ENCODE measurements at regions not wholly inside any gene's neighbourhood (a gene's known extent, or its start where the extent isn't known, plus 50 kb on each side); places are given as distances from the start of the nearest gene placed in this dataset.

GRCh38 chr11:26035696-26036095, 296.2 kb upstream of the ANO3 start:
- POLR2A ChIA-PET: no interaction called here
- Histone ChIP-seq H3K9me3 (no peaks in the 10 kb centered on the region), H3K4me2 (no peak overlapping the region), H3K4me1 (no peaks in the 10 kb centered on the region), H3K27ac (no peak overlapping the region), H3K4me3 (no peak overlapping the region)
- WGBS (ENCODE audit: missing lambda C conversion rate): 30% methylated on average over 5 of the region's 6 CpGs
- no peak for FAIRE-seq
- ATAC-seq: no peak
- CTCF ChIA-PET: no interaction called here
- TF ChIP-seq RARB (CRISPR knock-in tag; IDR thresholded peaks at IDR 0.05) (no peak), ESRRA (IDR thresholded peaks at IDR 0.05; ENCODE audit: borderline replicate concordance, low read length) (no peak), RFX5 (IDR thresholded peaks at IDR 0.05) (no peak), RCOR1 (IDR thresholded peaks at IDR 0.05; ENCODE audit: low read depth, low read length) (no peak)
- TF ChIP-seq, protein P1, sequence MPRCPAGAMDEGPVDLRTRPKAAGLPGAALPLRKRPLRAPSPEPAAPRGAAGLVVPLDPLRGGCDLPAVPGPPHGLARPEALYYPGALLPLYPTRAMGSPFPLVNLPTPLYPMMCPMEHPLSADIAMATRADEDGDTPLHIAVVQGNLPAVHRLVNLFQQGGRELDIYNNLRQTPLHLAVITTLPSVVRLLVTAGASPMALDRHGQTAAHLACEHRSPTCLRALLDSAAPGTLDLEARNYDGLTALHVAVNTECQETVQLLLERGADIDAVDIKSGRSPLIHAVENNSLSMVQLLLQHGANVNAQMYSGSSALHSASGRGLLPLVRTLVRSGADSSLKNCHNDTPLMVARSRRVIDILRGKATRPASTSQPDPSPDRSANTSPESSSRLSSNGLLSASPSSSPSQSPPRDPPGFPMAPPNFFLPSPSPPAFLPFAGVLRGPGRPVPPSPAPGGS (IDR thresholded peaks at IDR 0.05): no peak
- DNase-seq (ENCODE audit: low read depth in 1 of 2, low spot score in 1 of 2): no peak

GRCh38 chr11:26037716-26038115, 294.2 kb upstream of the ANO3 start:
- ChIA-PET CTCF (no interaction called here), POLR2A (no interaction called here)
- FAIRE-seq (no peak), DNase-seq (ENCODE audit: low read depth in 1 of 2, low spot score in 1 of 2) (no peak), ATAC-seq (no peak)
- no peak overlapping the region for H3K4me3 ChIP-seq
- H3K4me1 ChIP-seq: no peaks in the 10 kb centered on the region
- WGBS (ENCODE audit: missing lambda C conversion rate): 1% methylated on average over 2 of the region's 2 CpGs
- TF ChIP-seq ATOH8 (CRISPR knock-in tag; IDR thresholded peaks at IDR 0.05; ENCODE audit: low read depth): no peak
- H3K27ac ChIP-seq: no peak overlapping the region
- no peak overlapping the region for H3K4me2 ChIP-seq
- no peaks in the 10 kb centered on the region for H3K9me3 ChIP-seq

GRCh38 chr11:26040339-26040738, 291.6 kb upstream of the ANO3 start:
- ChIA-PET CTCF (no interaction called here), POLR2A (no interaction called here)
- ATAC-seq (no peak), DNase-seq (ENCODE audit: low read depth in 1 of 2, low spot score in 1 of 2) (no peak), FAIRE-seq (no peak)
- Histone ChIP-seq H3K4me1 (no peaks in the 10 kb centered on the region), H3K4me2 (no peak overlapping the region), H3K4me3 (no peak overlapping the region), H3K27ac (no peak overlapping the region), H3K9me3 (no peaks in the 10 kb centered on the region)
- TF ChIP-seq RARB (CRISPR knock-in tag; IDR thresholded peaks at IDR 0.05) (no peak), PHF8 (IDR thresholded peaks at IDR 0.05; ENCODE audit: borderline replicate concordance, low read depth) (no peak), SREBF2 (IDR thresholded peaks at IDR 0.05) (no peak), EHMT2 (IDR thresholded peaks at IDR 0.05; ENCODE audit: low read depth) (no peak), ZC3H11A (IDR thresholded peaks at IDR 0.05) (no peak), TFCP2L1 (CRISPR knock-in tag; IDR thresholded peaks at IDR 0.05) (no peak), TP53 (CRISPR knock-in tag; IDR thresholded peaks at IDR 0.05) (no peak), CBX8 (IDR thresholded peaks at IDR 0.05) (no peak), JUN (IDR thresholded peaks at IDR 0.05) (no peak), POLR2A (IDR thresholded peaks at IDR 0.05; ENCODE audit: low read length) (no peak), NR3C1 (IDR thresholded peaks at IDR 0.05) (no peak)
- TF ChIP-seq, protein P2, sequence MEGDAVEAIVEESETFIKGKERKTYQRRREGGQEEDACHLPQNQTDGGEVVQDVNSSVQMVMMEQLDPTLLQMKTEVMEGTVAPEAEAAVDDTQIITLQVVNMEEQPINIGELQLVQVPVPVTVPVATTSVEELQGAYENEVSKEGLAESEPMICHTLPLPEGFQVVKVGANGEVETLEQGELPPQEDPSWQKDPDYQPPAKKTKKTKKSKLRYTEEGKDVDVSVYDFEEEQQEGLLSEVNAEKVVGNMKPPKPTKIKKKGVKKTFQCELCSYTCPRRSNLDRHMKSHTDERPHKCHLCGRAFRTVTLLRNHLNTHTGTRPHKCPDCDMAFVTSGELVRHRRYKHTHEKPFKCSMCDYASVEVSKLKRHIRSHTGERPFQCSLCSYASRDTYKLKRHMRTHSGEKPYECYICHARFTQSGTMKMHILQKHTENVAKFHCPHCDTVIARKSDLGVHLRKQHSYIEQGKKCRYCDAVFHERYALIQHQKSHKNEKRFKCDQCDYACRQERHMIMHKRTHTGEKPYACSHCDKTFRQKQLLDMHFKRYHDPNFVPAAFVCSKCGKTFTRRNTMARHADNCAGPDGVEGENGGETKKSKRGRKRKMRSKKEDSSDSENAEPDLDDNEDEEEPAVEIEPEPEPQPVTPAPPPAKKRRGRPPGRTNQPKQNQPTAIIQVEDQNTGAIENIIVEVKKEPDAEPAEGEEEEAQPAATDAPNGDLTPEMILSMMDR (IDR thresholded peaks at IDR 0.05): no peak
- TF ChIP-seq, protein P3, sequence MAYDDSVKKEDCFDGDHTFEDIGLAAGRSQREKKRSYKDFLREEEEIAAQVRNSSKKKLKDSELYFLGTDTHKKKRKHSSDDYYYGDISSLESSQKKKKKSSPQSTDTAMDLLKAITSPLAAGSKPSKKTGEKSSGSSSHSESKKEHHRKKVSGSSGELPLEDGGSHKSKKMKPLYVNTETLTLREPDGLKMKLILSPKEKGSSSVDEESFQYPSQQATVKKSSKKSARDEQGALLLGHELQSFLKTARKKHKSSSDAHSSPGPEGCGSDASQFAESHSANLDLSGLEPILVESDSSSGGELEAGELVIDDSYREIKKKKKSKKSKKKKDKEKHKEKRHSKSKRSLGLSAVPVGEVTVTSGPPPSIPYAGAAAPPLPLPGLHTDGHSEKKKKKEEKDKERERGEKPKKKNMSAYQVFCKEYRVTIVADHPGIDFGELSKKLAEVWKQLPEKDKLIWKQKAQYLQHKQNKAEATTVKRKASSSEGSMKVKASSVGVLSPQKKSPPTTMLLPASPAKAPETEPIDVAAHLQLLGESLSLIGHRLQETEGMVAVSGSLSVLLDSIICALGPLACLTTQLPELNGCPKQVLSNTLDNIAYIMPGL (CRISPR knock-in tag; IDR thresholded peaks at IDR 0.05; ENCODE audit: borderline replicate concordance): no peak
- TF ChIP-seq, protein P4, sequence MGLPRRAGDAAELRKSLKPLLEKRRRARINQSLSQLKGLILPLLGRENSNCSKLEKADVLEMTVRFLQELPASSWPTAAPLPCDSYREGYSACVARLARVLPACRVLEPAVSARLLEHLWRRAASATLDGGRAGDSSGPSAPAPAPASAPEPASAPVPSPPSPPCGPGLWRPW (IDR thresholded peaks at IDR 0.05): no peak
- WGBS (ENCODE audit: missing lambda C conversion rate): 24% methylated on average over 3 of the region's 3 CpGs

Data from A549 (cell line).